Hematopoietic multipotent progenitor cell treated with erythropoietin and hydrocortisone succinate and interleukin-3 and kit ligand, for 17 days (in vitro differentiated cells): ENCODE measurements at regions not wholly inside any gene's neighbourhood (a gene's known extent, or its start where the extent isn't known, plus 50 kb on each side); places are given as distances from the start of the nearest gene placed in this dataset.
"Not testable (repeated sequence)": the region's sequence is repeated elsewhere in the genome, so short reads cannot be mapped to it uniquely, and the experiment has no call there.

Source experiments
- DNase-seq: peaks from one replicate; pipeline ENCODE4 v3.0.0-alpha.2; 2015; ENCODE audit warnings: low spot score

DNA sequence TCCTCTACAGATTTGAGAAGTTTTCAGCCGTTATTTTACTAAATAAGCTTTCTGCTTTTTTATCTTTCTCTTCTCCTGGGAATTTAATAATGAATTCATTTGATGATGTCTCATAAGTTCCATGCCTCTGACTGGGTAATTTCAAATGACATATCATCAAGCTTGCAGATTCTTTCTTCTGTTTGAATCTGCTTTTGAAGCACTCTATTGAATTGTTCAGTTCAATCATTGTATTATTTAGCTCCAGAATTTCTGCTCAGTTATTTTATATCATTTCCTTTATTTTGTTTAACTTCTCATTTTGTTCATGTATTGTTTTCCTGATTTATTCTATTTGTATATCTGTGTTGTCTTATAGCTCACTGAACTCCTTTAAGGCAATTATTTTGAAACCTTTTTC lies 196.9 kb upstream of the CNTNAP2 start:
- DNase-seq = no peak

DNA sequence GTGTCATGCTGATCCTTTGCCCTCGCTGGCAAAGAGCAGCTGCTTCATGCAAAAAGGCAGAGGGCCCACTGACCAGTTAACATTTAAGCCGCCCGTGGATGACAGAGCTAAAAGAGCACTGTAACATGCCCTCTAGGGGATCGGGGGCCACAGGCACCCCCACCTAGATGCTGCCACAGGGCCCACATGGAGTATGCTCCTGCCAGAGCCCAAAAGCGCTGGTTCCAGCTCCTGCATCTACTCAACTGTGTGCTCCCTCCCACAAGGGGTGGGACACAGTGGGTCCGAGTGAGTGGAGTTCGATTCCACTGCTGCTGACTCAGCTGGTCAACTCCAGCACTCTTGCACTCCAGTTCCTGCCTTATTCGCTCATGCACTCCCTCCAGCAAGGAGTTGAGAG lies 199.8 kb upstream of the CNTNAP2 start:
- DNase-seq = no peak

DNA sequence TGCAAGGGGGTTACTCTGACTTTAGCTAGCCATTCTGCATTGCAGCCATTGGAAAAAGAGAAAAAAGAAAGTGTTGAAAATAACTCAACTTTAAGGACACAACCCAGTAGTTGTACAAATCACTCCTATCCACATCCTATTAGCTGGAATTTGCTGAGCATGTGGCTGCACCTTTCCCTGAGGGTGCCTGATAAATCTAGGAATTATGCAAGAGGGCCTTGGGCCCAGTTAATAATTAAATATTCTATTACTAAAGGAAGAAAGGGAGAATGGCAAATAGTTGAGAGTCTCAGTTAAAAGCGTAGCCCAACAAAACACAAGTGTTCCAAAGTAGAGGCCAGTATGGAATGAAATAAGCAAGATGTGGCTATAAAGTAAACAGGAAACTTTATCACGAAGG lies 200.9 kb upstream of the CNTNAP2 start:
- no peak for DNase-seq

DNA sequence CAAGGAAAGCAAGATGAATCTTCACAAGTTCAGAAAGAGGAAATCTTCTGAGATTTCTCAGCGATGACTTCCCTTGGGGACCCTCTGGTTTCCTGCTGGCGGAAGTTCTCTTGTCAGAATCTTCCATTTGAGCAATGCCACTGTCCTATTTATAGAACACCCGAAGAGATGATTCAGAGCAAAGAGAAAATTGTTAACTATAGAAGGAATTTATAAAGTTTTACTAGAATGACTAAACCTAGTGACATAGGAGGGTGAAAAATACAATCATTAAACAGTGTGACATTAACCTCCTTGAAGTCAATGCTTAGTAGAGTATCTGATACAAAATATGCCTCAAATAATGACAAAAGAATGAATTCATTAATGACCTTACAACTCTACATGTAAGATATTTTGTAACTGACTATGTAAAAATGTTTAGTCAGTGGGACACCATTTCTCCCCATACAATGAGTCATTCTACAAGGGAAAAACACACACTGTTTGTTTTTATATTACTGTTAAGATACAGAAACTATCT lies 206.5 kb upstream of the CNTNAP2 start:
- DNase-seq = no peak

DNA sequence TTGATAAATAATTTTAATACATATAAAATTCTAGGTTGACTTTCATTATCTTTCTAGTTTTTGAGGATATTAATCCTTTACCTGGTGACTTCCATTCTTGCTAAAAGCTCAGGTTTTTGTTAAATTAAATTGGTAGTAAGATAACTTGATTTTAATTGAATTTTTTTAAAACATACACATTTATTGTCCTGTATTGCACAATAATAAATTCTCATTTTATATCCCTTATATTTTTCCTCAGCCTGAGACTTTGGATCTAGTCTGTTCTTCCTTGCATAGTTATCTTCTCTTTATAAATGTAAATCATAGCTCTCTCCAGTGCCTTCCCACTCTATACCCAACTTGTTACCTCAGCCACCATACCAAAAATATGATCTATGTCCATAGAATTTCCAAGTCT lies 212.9 kb upstream of the CNTNAP2 start:
- DNase-seq = no peak

DNA sequence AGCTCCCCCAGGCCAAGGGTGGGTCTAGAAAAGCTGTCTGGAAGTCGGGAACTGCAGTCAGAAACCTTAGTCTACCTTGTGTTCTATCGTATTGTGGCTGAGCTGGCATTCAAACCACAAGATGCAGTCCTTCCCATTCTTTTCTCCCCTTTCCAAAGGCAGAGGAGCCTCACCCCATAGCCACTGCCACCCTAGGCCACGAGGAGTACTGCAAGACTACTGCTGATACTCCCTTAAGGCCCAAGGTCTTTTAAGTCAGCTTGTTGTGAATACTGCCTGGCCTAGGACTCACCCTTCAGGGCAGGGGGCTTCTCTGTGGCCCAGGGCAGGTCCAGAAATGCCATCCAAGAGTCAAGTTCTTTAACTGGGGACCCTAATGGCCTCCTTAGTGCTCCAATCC lies 214.5 kb upstream of the CNTNAP2 start:
- no peak for DNase-seq

DNA sequence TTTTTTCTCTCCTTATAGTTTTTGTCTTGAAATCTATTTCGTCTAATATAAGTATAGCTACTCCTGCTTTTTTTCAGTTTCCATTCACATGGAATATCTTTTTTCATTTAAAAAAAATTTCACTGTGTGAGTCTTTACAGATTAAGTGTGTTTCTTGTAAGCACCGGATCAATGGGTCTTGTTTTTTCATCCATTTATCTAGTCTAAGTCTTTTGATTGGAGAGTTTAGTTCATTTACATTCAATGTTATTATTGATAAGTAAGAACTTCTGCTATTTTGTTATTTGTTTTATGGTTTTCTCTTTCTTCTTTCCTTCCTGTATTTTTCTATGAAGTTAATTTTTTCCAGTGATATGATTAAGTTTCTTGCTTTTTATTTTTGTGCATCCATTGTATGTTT lies 216.7 kb upstream of the CNTNAP2 start:
- DNase-seq = no peak

DNA sequence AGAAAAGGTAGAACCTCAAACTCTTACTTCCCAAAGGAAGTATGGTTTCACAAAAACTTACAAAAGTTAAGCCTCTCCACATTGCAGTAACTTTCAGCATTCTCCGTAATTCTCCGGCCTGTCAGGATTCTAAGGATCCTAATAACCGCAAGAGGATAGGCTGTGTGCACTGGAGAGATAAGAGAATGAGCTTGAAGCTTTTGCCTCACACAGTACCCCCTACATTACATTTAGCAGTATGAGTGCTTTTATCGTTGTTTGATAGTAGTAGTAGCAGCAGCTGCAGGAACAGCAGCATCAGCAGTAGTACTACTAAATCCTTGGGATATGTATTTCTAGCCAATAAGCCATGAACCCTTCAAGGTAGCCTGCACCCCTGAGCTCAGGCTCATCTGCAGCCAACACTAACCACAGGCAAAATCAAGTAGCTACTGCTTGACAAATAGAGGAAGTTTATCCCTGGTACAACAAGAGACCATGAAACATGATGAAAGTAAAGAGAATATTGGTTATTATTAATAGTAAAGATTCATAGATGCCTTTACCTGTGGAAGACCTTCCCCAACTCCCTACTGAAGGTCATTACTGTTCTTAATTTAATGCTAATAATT lies 222.6 kb upstream of the CNTNAP2 start:
- no peak for DNase-seq

DNA sequence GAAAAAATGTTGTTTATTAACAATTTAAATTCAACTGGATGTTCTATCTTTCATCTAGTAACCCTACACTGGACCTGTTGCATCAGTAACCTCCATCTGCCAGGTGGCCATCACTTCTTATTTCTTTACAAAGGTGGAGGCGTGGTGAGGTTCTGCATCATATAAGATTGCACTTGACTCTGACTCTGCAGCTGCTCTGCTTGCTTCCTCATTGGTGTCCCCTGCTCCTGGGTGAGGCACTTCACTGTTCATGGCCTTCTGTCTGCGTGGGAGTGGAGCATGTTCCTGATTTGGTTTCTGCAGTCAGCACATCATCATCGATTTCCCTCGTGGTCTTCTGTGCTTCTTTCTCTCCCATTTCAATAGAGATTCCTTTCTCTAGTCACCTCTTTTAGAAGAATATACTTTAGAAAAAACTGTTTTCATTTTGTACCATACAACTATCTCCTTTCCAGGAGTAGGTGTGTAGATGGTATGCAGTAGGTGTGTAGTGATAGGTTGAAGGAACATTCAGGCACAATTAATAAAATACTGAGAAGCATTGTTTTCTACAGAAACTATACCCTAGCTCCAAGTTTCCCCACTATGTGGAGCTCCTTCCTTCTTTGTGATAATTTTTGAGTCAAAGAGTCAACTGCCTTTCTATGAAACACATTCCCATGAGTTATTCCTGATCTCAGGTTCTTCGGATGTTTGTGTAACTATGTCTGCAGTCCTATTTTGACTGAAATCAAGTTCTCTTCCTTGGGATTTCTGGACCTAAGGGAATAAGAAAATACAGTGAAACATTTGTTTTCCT lies 231.7 kb upstream of the CNTNAP2 start:
- no peak for DNase-seq

DNA sequence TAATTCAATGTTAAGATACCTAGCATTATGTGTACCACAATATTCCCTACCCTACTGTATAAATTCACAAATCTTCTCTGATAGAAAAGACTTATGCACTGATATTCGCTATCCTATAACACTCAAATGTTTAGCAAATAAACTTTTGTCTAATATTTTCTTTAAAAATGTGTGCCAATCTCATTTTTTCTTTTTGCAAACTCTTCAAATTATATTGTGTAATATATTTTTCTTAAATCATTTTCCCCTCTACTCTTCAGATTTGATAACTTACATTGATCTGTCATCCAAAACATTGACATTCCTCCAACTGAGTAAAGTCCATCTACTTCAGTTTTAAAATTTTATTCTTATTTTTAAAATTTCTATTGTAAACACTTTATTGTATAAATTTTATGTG lies 240.2 kb upstream of the CNTNAP2 start:
- no peak for DNase-seq

DNA sequence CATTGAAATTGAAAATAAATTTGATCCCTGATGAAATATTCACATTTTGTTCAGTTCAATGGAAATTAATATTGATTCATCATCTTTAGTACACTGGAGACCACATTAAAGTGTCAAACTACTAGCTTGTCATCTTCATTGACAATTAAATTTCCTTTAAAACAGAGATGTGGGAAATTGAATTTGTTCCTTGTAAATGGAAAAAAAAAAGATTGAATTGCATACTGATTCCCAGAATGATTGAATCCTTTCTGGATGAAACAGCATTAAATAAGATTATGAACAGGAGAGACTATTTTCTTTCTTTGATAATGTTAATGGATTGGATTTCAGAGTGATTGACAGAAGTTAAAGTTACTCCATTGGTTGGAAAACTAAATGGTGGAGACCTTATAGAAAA lies 241.3 kb upstream of the CNTNAP2 start:
- DNase-seq = no peak

DNA sequence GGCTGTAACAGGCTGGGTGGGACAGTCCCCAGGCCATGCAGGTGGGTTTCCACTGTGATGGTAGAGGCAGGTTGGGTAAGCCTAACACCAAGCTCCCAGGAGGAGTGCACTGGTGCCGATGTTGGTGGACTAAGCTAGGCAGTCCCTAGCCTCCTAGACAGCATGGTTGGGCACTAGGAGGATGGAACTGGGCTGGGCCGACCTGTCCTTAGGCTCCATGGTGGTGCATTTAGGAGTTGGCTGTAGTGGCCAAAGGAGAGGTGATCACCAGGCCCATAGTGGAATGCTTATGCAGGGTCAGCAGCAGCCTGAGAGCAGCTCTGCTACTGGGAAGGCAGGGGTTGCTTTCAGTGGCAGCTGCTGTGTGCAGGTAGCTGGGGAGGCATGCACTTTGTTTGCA lies 247.7 kb upstream of the CNTNAP2 start:
- DNase-seq = no peak

DNA sequence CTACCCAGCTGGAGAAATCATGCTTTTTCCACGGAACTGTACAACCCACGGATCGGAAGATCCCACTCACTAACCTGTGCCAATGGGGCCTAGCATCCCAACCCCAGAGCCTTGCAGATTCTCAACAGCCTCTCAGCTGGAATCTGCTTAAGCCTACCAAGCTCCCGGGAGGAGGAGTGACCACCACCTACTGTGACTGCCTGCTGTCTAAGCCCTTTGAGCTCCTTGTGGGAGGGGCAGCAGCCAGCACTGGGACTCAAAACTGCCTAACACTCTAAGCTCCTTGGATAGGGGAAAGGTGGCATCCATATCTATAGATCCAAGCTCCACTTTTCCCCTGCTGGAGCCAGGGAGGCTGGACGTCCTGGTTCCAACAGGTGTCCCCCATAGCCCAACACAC lies 254.4 kb upstream of the CNTNAP2 start:
- no peak for DNase-seq

DNA sequence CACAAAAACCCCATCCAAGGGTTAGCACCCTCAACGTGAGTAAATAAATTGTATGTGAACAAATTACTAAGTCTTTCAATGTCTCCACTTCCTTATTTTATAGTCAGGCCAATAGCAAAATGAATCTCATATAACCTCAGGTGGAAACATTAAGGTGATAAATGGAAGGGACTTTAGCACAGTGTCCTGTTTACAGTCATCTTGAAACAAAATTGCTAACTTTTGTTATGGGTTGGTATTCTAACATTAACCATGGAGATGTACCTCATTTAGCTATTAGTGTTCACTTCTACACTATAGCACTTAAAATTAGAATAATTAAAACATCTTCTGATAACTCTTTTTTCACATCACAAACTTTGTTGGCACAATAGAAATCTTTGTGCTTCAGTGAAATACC lies 255.8 kb upstream of the CNTNAP2 start:
- DNase-seq = no peak

DNA sequence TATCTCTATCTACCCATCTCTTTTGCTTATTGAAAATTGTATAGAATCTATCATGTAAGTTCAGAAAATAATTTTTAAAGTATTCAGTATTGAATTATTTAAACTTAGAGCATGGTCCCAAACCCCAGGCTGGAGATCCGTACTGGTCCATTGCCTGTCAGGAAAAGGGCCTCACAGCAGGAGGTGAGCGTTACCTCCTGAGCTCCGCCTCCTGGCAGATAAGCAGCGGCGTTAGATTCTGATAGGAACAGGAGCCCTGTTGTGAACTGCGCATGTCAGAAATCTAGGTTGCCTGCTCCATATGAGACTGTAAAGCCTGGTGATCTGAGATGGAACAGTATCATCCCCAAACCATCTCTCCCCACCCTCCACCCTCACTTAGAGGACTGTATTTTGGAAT lies 266.0 kb upstream of the CNTNAP2 start:
- no peak for DNase-seq

DNA sequence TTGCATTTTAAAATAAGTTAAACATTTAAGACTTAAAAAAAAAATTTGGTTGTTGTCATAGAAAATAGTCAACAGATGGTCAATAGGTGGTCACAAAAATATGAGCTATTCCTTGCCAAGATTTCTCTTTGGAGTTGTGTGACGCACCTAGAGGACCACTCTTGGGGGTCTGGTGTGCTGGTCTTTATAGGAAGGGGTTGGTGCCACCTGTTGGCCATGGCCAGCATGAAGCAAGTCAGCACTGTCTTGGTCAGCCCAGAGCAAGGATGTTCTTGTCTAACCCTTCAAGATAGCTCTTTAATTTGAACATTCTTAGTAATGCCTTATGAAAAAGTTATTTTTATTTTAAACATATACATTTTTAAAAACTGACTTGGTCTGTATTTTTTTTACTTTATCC lies 267.9 kb upstream of the CNTNAP2 start:
- no peak for DNase-seq

DNA sequence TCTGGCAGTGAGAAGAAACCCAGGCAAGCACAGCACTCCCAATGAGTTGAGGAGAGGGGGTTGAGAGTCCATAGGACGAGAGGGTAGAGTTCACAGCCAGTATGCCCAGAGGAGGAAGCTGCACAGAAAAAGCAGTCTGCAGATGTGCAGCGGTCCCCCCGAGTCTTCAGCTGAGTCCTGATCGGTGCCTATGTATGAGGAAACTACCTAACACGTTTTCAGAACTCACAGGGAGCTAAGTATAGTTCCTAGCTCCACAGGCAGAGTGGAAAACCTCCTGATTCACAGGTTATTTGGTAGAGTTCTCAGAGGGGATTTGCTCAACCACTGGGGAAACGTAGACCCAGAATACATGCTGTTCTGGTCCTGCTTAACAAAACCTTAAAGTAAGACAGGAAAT lies 271.3 kb upstream of the CNTNAP2 start:
- no peak for DNase-seq

DNA sequence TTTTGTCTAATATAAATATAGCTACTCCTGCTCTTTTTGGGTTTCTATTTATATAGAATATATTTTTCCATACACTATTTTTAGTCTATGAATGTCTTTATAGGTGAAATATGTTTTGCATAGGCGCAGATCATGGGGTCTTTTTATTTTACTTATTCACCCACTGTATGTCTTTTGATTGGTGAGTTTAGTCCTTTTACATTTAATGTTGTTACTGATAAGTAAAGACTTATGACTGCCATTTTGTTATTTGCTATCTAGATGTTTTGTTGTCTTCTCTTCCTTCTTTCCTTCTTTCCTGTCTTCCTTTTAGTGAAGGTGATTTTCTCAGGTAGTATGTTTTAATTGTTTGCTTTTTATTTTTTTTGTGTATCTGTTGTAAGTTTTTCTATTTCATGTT lies 276.8 kb upstream of the CNTNAP2 start:
- no peak for DNase-seq

DNA sequence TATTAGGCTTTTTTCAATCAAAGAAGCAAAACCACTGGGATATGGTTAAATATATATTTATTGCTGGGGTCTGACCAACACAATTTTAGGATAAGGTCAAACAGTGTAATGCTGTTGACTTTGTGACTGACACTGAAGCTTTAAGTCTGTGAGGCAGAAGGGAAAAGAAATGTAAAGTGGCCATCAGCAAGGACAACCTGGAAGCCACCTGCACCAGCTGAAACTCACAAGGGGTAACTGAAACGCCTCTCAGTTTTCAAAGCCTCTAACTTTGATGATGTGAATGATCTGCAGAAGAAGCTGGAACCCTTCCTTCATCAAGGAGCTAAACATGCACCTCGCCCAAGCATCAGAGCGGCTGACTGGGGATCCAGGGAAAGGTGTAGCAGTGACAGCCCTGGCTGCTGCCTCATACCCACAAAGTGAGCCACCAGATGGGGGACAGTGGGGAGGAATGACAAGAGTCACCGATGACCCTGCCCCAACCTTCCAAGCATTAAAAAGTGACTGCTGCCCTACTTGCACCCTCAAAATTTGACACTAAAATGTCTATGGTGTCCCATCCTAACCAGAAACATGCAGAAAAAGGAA lies 284.9 kb upstream of the CNTNAP2 start:
- DNase-seq = no peak

DNA sequence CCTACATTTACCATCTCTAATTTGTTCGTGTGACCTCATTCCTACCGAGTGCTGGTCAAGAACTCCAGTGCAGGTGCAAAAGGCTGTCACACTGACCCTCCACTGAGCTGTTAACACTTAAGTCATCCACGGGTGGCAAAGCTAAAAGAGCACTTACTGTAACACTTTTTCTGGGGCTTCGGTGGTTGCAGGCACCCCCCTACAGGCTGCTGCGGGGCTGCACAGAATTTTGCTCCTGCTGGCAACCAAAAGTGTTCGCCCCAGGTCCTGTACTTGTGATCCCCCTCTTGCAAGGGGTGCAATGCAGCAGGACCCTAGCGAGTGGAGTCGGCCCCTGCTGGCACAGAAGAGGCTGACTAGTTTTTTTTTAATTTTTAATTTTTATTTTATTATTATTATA lies 298.9 kb upstream of the CNTNAP2 start:
- no peak for DNase-seq

DNA sequence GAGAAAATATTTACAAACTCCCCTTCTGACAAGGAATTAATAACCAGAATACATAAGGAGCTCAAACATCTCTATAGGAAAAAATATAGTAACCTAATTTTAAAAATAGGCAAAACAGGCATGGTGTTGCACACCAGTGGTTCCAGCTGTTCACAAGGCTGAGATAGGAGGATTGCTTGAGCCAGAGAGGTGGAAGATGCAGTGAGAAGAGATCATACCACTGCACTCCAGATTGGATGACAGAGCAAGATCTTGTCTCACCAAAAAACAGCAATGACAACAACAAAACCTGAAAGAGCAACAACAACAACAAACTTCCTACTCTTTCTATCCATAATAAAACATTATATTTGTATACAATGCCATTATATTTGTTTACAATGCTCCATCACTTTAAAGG lies 304.4 kb upstream of the CNTNAP2 start:
- no peak for DNase-seq

DNA sequence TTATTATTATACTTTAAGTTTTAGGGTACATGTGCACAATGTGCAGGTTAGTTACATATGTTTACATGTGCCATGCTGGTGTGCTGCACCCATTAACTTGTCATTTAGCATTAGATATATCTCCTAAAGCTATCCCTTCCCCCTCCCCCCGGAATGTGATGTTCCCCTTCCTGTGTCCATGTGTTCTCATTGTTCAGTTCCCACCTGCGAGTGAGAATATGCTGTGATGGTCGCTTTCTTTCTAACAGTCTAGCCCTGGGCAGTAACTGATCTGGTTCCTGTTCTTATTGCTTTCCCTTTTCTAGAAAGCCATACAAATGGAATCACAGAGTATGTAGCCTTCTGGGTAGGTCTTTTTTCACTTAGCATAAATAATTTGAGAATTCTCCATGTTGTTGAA lies 311.1 kb upstream of the CNTNAP2 start:
- DNase-seq = not testable (repeated sequence)

DNA sequence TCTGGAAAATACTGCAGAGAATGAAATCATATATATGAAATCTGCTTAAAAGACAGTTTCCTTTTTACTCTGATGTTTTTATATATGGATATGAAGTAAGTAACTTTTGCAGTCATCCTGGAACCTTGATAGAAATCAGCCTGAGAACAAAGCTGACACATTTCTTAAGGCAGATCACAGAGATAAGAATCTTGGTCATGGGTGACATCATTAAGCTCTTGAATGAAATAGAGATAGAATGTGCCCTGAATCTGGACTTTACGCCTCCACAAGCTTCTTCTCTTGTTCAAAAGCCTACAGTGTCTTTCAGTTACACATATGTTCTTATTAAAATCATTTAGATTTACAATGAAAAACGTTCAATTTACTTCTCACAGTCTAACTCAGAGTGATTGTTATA lies 319.1 kb upstream of the CNTNAP2 start:
- no peak for DNase-seq

DNA sequence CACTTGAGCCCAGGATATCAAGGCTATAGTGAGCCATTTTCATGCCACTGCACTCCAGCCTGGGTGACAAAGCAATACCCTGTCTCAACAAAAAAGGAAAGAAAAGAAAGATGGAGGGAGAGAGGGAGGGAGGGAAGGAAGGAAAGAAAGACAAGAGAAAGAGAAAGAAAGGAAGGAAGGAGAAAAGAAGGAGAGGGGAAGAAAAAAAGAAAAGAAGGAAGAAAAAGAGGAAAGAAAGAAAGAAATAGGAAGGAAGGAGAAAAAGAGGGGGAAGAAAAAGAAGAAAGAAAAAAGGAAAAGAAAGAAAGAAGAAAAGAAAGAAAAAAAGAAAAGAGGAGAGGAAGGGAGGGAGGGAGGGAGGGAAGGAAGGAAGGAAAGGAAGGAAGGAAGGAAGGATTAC lies 321.5 kb upstream of the CNTNAP2 start:
- no peak for DNase-seq
